HG03439 (cell line): ENCODE measurements at regions not wholly inside any gene's neighbourhood (a gene's known extent, or its start where the extent isn't known, plus 50 kb on each side); places are given as distances from the start of the nearest gene placed in this dataset.
A peak's percentile ranks its signal among the peaks of the same experiment; 100 is the strongest.

Experiments used
- ATAC-seq: cut with Tn5 transposase; IDR thresholded peaks from one replicate; pipeline ENCODE4 v1.9.1; 2021; ENCODE audit warnings: mild to moderate bottlenecking, moderate library complexity; ENCODE audit not compliant: unreplicated experiment

- ATAC-seq: no peak
These were observed 58.2 kb downstream of the ESM1 start for GRCh38 chr5:54927097-54927746.

GRCh38 chr5:54924487-54924886 is 60.9 kb downstream of the ESM1 start:
- no peak for ATAC-seq

GRCh38 chr5:54917323-54917722 is 68.1 kb downstream of the ESM1 start:
- no peak for ATAC-seq

- no peak for ATAC-seq
These were observed 69.8 kb downstream of the ESM1 start for GRCh38 chr5:54915466-54916027.

GRCh38 chr5:54912021-54912420 is 73.4 kb downstream of the ESM1 start:
- ATAC-seq: no peak

GRCh38 chr5:54909911-54910870 is 75.2 kb downstream of the ESM1 start:
- no peak for ATAC-seq

- no peak for ATAC-seq
These were observed 76.4 kb downstream of the ESM1 start for GRCh38 chr5:54908774-54909525.

GRCh38 chr5:54905942-54906537 is 79.4 kb downstream of the ESM1 start:
- ATAC-seq: no peak

GRCh38 chr5:54905246-54905795 is 80.1 kb downstream of the ESM1 start:
- no peak for ATAC-seq

GRCh38 chr5:54904425-54904824 is 81.0 kb downstream of the ESM1 start:
- no peak for ATAC-seq

GRCh38 chr5:54902791-54903473 is 82.5 kb downstream of the ESM1 start:
- ATAC-seq: peak; percentile 100

GRCh38 chr5:54900984-54901725 is 84.2 kb downstream of the ESM1 start:
- no peak for ATAC-seq

- ATAC-seq: no peak
These were observed 88.4 kb downstream of the ESM1 start for GRCh38 chr5:54897001-54897400.

GRCh38 chr5:54895816-54896341 is 89.5 kb downstream of the ESM1 start:
- ATAC-seq: no peak

- ATAC-seq: no peak
These were observed 90.2 kb downstream of the ESM1 start for GRCh38 chr5:54894957-54895815.

GRCh38 chr5:54889826-54890225 is 95.6 kb downstream of the ESM1 start:
- no peak for ATAC-seq

GRCh38 chr5:54887663-54888062 is 97.7 kb downstream of the ESM1 start:
- no peak for ATAC-seq

GRCh38 chr5:54886866-54887265 is 98.5 kb downstream of the ESM1 start:
- no peak for ATAC-seq
